HEK293 (cell line): ENCODE measurements at regions not wholly inside any gene's neighbourhood (a gene's known extent, or its start where the extent isn't known, plus 50 kb on each side); places are given as distances from the start of the nearest gene placed in this dataset.

Experiments used
- CTCF ChIA-PET: fragments of 350-600 bp; formaldehyde crosslinking; extraction: SDS; loops from one replicate; lab custom pipeline; 2021; ENCODE audit warnings: antibody characterized with exemption; lab: Yijun Ruan, JAX
- POLR2A ChIA-PET: fragments of 300-600 bp; formaldehyde crosslinking; extraction: SDS; loops from one replicate; lab custom pipeline; 2020; ENCODE audit warnings: antibody characterized with exemption, inconsistent platforms; lab: Yijun Ruan, JAX
- H3K27ac ChIP-seq: fragments of 200-500 bp; sonication (Bioruptor generic); 2 replicates; pipeline ENCODE4 v1.5.1; 2014; ENCODE audit warnings: low read depth, low read length, control low read depth, inconsistent platforms; ENCODE audit errors: extremely low read depth
- H3K36me3 ChIP-seq, 2 experiments: fragments of 200-500 bp in 1 of 2; sonication (Bioruptor generic) in 1 of 2; 1 replicate in 1 of 2; 2 replicates in 1 of 2; pipeline ENCODE4 v1.5.1; 2014 to 2017; ENCODE audit warnings: inconsistent platforms in 2 of 2, low read length in 2 of 2; ENCODE audit not compliant: control insufficient read depth in 2 of 2, insufficient read depth in 1 of 2
- H3K4me1 ChIP-seq: fragments of 200-500 bp; sonication (Bioruptor generic); 2 replicates; pipeline ENCODE4 v1.5.1; 2014; ENCODE audit warnings: mild to moderate bottlenecking, low read length, inconsistent platforms; ENCODE audit not compliant: control insufficient read depth, insufficient read depth
- H3K4me3 ChIP-seq: 2 replicates; pipeline ENCODE4 v1.5.1; 2011; ENCODE audit warnings: low read depth, mild to moderate bottlenecking, control low read depth, low read length, moderate library complexity
- H3K9me3 ChIP-seq: fragments of 200-500 bp; sonication (Bioruptor generic); 2 replicates; pipeline ENCODE4 v1.5.1; 2014; ENCODE audit warnings: low read depth, low read length, inconsistent platforms; ENCODE audit not compliant: control insufficient read depth, insufficient read depth
- AEBP2 ChIP-seq: fragments of 450-650 bp; formaldehyde crosslinking; IDR thresholded peaks from 2 replicates; pipeline ENCODE4 v1.5.1; 2016; ENCODE audit warnings: missing biosample characterization, missing genetic modification characterization, borderline replicate concordance
- BCL11A ChIP-seq: fragments of 450-650 bp; formaldehyde crosslinking; IDR thresholded peaks from 2 replicates; pipeline ENCODE4 v1.5.1; 2016; ENCODE audit warnings: low read depth, missing biosample characterization, missing genetic modification characterization
- GFI1B ChIP-seq: fragments of 450-650 bp; formaldehyde crosslinking; IDR thresholded peaks from 2 replicates; pipeline ENCODE4 v1.5.1; 2016; ENCODE audit warnings: missing biosample characterization, missing genetic modification characterization
- GLI2 ChIP-seq: fragments of 450-650 bp; formaldehyde crosslinking; IDR thresholded peaks from 2 replicates; pipeline ENCODE4; 2017; ENCODE audit warnings: missing biosample characterization, missing genetic modification characterization, low read depth, borderline replicate concordance
- PBX3 ChIP-seq: sonication (generic); formaldehyde crosslinking; IDR thresholded peaks from 2 replicates; pipeline ENCODE4 v1.8.1; 2022; ENCODE audit warnings: mild to moderate bottlenecking, moderate library complexity, missing genetic modification reagents
- SP7 ChIP-seq: fragments of 450-650 bp; formaldehyde crosslinking; IDR thresholded peaks from 2 replicates; pipeline ENCODE4 v1.5.1; 2016; ENCODE audit warnings: missing biosample characterization, missing genetic modification characterization
- TCF7L2 ChIP-seq: IDR thresholded peaks from 2 replicates; pipeline ENCODE4 v1.6.1; 2011; ENCODE audit warnings: low read depth, mild to moderate bottlenecking, inconsistent platforms, low read length, moderate library complexity, borderline replicate concordance
- ZBTB49 ChIP-seq: fragments of 450-650 bp; formaldehyde crosslinking; IDR thresholded peaks from 2 replicates; pipeline ENCODE4 v1.5.1; 2016; ENCODE audit warnings: missing biosample characterization, missing genetic modification characterization, low read depth
- ZBTB8A ChIP-seq: fragments of 450-650 bp; formaldehyde crosslinking; IDR thresholded peaks from 2 replicates; pipeline ENCODE4 v1.5.1; 2016; ENCODE audit warnings: missing biosample characterization, missing genetic modification characterization
- ZIC2 ChIP-seq: fragments of 450-650 bp; formaldehyde crosslinking; IDR thresholded peaks from 2 replicates; pipeline ENCODE4 v1.5.1; 2016; ENCODE audit warnings: missing biosample characterization, missing genetic modification characterization
- ZNF10 ChIP-seq: fragments of 450-650 bp; formaldehyde crosslinking; IDR thresholded peaks from 2 replicates; pipeline ENCODE4 v1.5.1; 2017; ENCODE audit warnings: missing biosample characterization, missing genetic modification characterization
- ZNF174 ChIP-seq: fragments of 450-650 bp; formaldehyde crosslinking; IDR thresholded peaks from 2 replicates; pipeline ENCODE4 v1.5.0; 2017; ENCODE audit warnings: missing biosample characterization, mild to moderate bottlenecking, missing genetic modification characterization
- ZNF211 ChIP-seq: fragments of 450-650 bp; formaldehyde crosslinking; IDR thresholded peaks from 2 replicates; pipeline ENCODE4 v1.5.1; 2016; ENCODE audit warnings: low read depth, missing biosample characterization, missing genetic modification characterization
- ZNF221 ChIP-seq: fragments of 450-650 bp; formaldehyde crosslinking; IDR thresholded peaks from 2 replicates; pipeline ENCODE4 v1.5.1; 2017; ENCODE audit warnings: missing biosample characterization, missing genetic modification characterization, borderline replicate concordance
- ZNF449 ChIP-seq: fragments of 450-650 bp; formaldehyde crosslinking; IDR thresholded peaks from 2 replicates; pipeline ENCODE4 v1.5.1; 2017; ENCODE audit warnings: missing biosample characterization, mild to moderate bottlenecking, missing genetic modification characterization, moderate library complexity
- ZNF639 ChIP-seq: fragments of 450-650 bp; formaldehyde crosslinking; IDR thresholded peaks from 2 replicates; pipeline ENCODE4 v1.5.1; 2016; ENCODE audit warnings: missing biosample characterization, missing genetic modification characterization
- ZNF777 ChIP-seq: fragments of 450-650 bp; formaldehyde crosslinking; IDR thresholded peaks from 2 replicates; pipeline ENCODE4 v1.5.1; 2017; ENCODE audit warnings: missing biosample characterization, missing genetic modification characterization, borderline replicate concordance
- ZSCAN18 ChIP-seq: fragments of 450-650 bp; formaldehyde crosslinking; IDR thresholded peaks from 2 replicates; pipeline ENCODE4 v1.5.1; 2016; ENCODE audit warnings: missing biosample characterization, missing genetic modification characterization

GRCh38 chr4:38223306-38223705 lies 263.1 kb downstream of the PTTG2 start:
- H3K4me3 ChIP-seq = no peak overlapping the region
- no peaks in the 10 kb centered on the region for H3K9me3 ChIP-seq
- H3K36me3 ChIP-seq = no peaks in the 10 kb centered on the region
- ChIA-PET CTCF (interaction anchor here (0.6 kb wide), 1 partner anchor 243 kb away, joined by 6 read pairs; no protein-coding TSS in a partner anchor), POLR2A (no interaction called here)
- no peaks in the 10 kb centered on the region for H3K4me1 ChIP-seq
- H3K27ac ChIP-seq = no peak overlapping the region
- TF ChIP-seq ZNF449 (tag by site-specific recombination) (no peak), PBX3 (CRISPR knock-in tag) (no peak), ZNF221 (tag by site-specific recombination) (no peak), ZBTB49 (tag by site-specific recombination) (no peak), ZNF639 (no peak), SP7 (tag by site-specific recombination) (no peak), ZIC2 (tag by site-specific recombination) (no peak), TCF7L2 (no peak), AEBP2 (tag by site-specific recombination) (no peak), ZNF174 (tag by site-specific recombination) (no peak), GFI1B (tag by site-specific recombination) (no peak), ZNF10 (tag by site-specific recombination) (no peak), ZBTB8A (tag by site-specific recombination) (no peak), ZSCAN18 (tag by site-specific recombination) (no peak), GLI2 (tag by site-specific recombination) (no peak), ZNF777 (tag by site-specific recombination) (no peak), BCL11A (no peak), ZNF211 (no peak)
